Activated CD4-positive, alpha-beta memory T cell treated with anti-CD3 and anti-CD28 coated beads, Interleukin-2, amount 10 ng/mL, durations not matched to agents 7 days and 5 days (primary cell): ENCODE measurements at regions not wholly inside any gene's neighbourhood (a gene's known extent, or its start where the extent isn't known, plus 50 kb on each side); places are given as distances from the start of the nearest gene placed in this dataset.

Experiments
- CTCF ChIA-PET: fragments of 350-600 bp; sonication (Branson Sonifier 250); formaldehyde crosslinking; loops from one replicate; lab custom pipeline; 2021; ENCODE audit warnings: antibody characterized with exemption, inconsistent platforms; lab: Charles Lee
- POLR2A ChIA-PET: fragments of 350-600 bp; sonication (Branson Sonifier 250); formaldehyde crosslinking; loops from one replicate; lab custom pipeline; 2021; ENCODE audit warnings: antibody characterized with exemption; lab: Charles Lee
- DNase-seq: peaks from one replicate; pipeline ENCODE4 v3.0.0-alpha.2; 2020
- H3K27ac Mint-ChIP-seq: one replicate; pipeline ENCODE4 v1.8.0; 2021; ENCODE audit warnings: mild to moderate bottlenecking, mixed read lengths
- H3K27me3 Mint-ChIP-seq: one replicate; pipeline ENCODE4 v1.8.0; 2021; ENCODE audit warnings: mixed read lengths
- H3K36me3 Mint-ChIP-seq: one replicate; pipeline ENCODE4 v1.8.0; 2021; ENCODE audit warnings: low read depth, mixed read lengths
- H3K4me1 Mint-ChIP-seq: one replicate; pipeline ENCODE4 v1.8.0; 2021; ENCODE audit warnings: mixed read lengths
- H3K4me3 Mint-ChIP-seq: one replicate; pipeline ENCODE4 v1.8.0; 2021; ENCODE audit warnings: mild to moderate bottlenecking, mixed read lengths
- H3K9me3 Mint-ChIP-seq: one replicate; pipeline ENCODE4 v1.8.0; 2021; ENCODE audit warnings: mixed read lengths

GRCh38 chr7:22610951-22611757 is 111.2 kb upstream of the STEAP1B start:
- Mint-ChIP-seq H3K9me3 (no peaks in the 10 kb centered on the region), H3K27me3 (peaks cover 35% of the 10 kb centered on the region), H3K4me1 (no peaks in the 10 kb centered on the region), H3K4me3 (no peak overlapping the region), H3K36me3 (peaks cover 4% of the 10 kb centered on the region), H3K27ac (no peak overlapping the region)
- no peak for DNase-seq
- POLR2A ChIA-PET = no interaction called here
- CTCF ChIA-PET = interaction anchor here (0.6 kb wide), 1 partner anchor 51 kb away, joined by 3 read pairs; no protein-coding TSS in a partner anchor

- H3K36me3 Mint-ChIP-seq = peaks cover 4% of the 10 kb centered on the region
- H3K27ac Mint-ChIP-seq = no peak overlapping the region
- no peaks in the 10 kb centered on the region for H3K9me3 Mint-ChIP-seq
- POLR2A ChIA-PET = no interaction called here
- H3K4me1 Mint-ChIP-seq = no peaks in the 10 kb centered on the region
- H3K27me3 Mint-ChIP-seq = peaks cover 34% of the 10 kb centered on the region
- H3K4me3 Mint-ChIP-seq = no peak overlapping the region
- CTCF ChIA-PET = no interaction called here
- DNase-seq = no peak
Observed at GRCh38 chr7:22610263-22610662, 110.3 kb upstream of the STEAP1B start.

GRCh38 chr7:22607180-22607579 is 107.2 kb upstream of the STEAP1B start:
- Mint-ChIP-seq H3K4me1 (no peaks in the 10 kb centered on the region), H3K27ac (no peak overlapping the region), H3K36me3 (peaks cover 4% of the 10 kb centered on the region), H3K9me3 (no peaks in the 10 kb centered on the region), H3K4me3 (no peak overlapping the region), H3K27me3 (peaks cover 33% of the 10 kb centered on the region)
- DNase-seq = no peak
- ChIA-PET POLR2A (no interaction called here), CTCF (no interaction called here)

GRCh38 chr7:22604246-22604645 is 104.3 kb upstream of the STEAP1B start:
- H3K36me3 Mint-ChIP-seq = no peaks in the 10 kb centered on the region
- POLR2A ChIA-PET = no interaction called here
- no peaks in the 10 kb centered on the region for H3K4me1 Mint-ChIP-seq
- no peak overlapping the region for H3K4me3 Mint-ChIP-seq
- no peak overlapping the region for H3K27ac Mint-ChIP-seq
- CTCF ChIA-PET = interaction anchor here (0.9 kb wide), 1 partner anchor 123 kb away, joined by 3 read pairs; the partner anchor contains the start of gene IL6
- no peak for DNase-seq
- peaks cover 45% of the 10 kb centered on the region for H3K27me3 Mint-ChIP-seq
- no peaks in the 10 kb centered on the region for H3K9me3 Mint-ChIP-seq

GRCh38 chr7:22601812-22602565 is 102.0 kb upstream of the STEAP1B start:
- no peaks in the 10 kb centered on the region for H3K9me3 Mint-ChIP-seq
- CTCF ChIA-PET = no interaction called here
- POLR2A ChIA-PET = no interaction called here
- no peak overlapping the region for H3K4me3 Mint-ChIP-seq
- no peaks in the 10 kb centered on the region for H3K4me1 Mint-ChIP-seq
- peaks cover 49% of the 10 kb centered on the region for H3K27me3 Mint-ChIP-seq
- DNase-seq = no peak
- H3K36me3 Mint-ChIP-seq = no peaks in the 10 kb centered on the region
- no peak overlapping the region for H3K27ac Mint-ChIP-seq

- DNase-seq = no peak
- H3K4me1 Mint-ChIP-seq = no peaks in the 10 kb centered on the region
- POLR2A ChIA-PET = no interaction called here
- no peak overlapping the region for H3K4me3 Mint-ChIP-seq
- H3K36me3 Mint-ChIP-seq = no peaks in the 10 kb centered on the region
- H3K9me3 Mint-ChIP-seq = no peaks in the 10 kb centered on the region
- peaks cover 46% of the 10 kb centered on the region for H3K27me3 Mint-ChIP-seq
- no peak overlapping the region for H3K27ac Mint-ChIP-seq
- CTCF ChIA-PET = no interaction called here
Observed at GRCh38 chr7:22601408-22601807, 101.4 kb upstream of the STEAP1B start.

GRCh38 chr7:22601003-22601402 is 101.0 kb upstream of the STEAP1B start:
- peaks cover 46% of the 10 kb centered on the region for H3K27me3 Mint-ChIP-seq
- no peaks in the 10 kb centered on the region for H3K36me3 Mint-ChIP-seq
- H3K4me1 Mint-ChIP-seq = no peaks in the 10 kb centered on the region
- ChIA-PET CTCF (no interaction called here), POLR2A (no interaction called here)
- no peak overlapping the region for H3K4me3 Mint-ChIP-seq
- H3K9me3 Mint-ChIP-seq = no peaks in the 10 kb centered on the region
- H3K27ac Mint-ChIP-seq = no peak overlapping the region
- no peak for DNase-seq

- POLR2A ChIA-PET = no interaction called here
- peaks cover 44% of the 10 kb centered on the region for H3K27me3 Mint-ChIP-seq
- no peaks in the 10 kb centered on the region for H3K4me1 Mint-ChIP-seq
- no peak overlapping the region for H3K27ac Mint-ChIP-seq
- H3K36me3 Mint-ChIP-seq = no peaks in the 10 kb centered on the region
- CTCF ChIA-PET = no interaction called here
- H3K4me3 Mint-ChIP-seq = no peak overlapping the region
- no peak for DNase-seq
- H3K9me3 Mint-ChIP-seq = no peaks in the 10 kb centered on the region
Observed at GRCh38 chr7:22598318-22598920, 98.4 kb upstream of the STEAP1B start.

GRCh38 chr7:22597844-22598243 is 97.9 kb upstream of the STEAP1B start:
- H3K27ac Mint-ChIP-seq = no peak overlapping the region
- peaks cover 41% of the 10 kb centered on the region for H3K27me3 Mint-ChIP-seq
- H3K4me1 Mint-ChIP-seq = no peaks in the 10 kb centered on the region
- no peaks in the 10 kb centered on the region for H3K9me3 Mint-ChIP-seq
- ChIA-PET CTCF (no interaction called here), POLR2A (no interaction called here)
- H3K36me3 Mint-ChIP-seq = no peaks in the 10 kb centered on the region
- DNase-seq = no peak
- H3K4me3 Mint-ChIP-seq = no peak overlapping the region

- no peak overlapping the region for H3K27ac Mint-ChIP-seq
- H3K27me3 Mint-ChIP-seq = peaks cover 43% of the 10 kb centered on the region
- ChIA-PET CTCF (no interaction called here), POLR2A (no interaction called here)
- H3K4me1 Mint-ChIP-seq = no peaks in the 10 kb centered on the region
- no peak for DNase-seq
- H3K4me3 Mint-ChIP-seq = no peak overlapping the region
- H3K9me3 Mint-ChIP-seq = no peaks in the 10 kb centered on the region
- H3K36me3 Mint-ChIP-seq = no peaks in the 10 kb centered on the region
Observed at GRCh38 chr7:22596763-22597400, 96.9 kb upstream of the STEAP1B start.

- ChIA-PET CTCF (no interaction called here), POLR2A (no interaction called here)
- H3K27me3 Mint-ChIP-seq = peaks cover 43% of the 10 kb centered on the region
- no peak for DNase-seq
- no peak overlapping the region for H3K4me3 Mint-ChIP-seq
- no peaks in the 10 kb centered on the region for H3K9me3 Mint-ChIP-seq
- H3K4me1 Mint-ChIP-seq = no peaks in the 10 kb centered on the region
- H3K27ac Mint-ChIP-seq = no peak overlapping the region
- H3K36me3 Mint-ChIP-seq = no peaks in the 10 kb centered on the region
Observed at GRCh38 chr7:22594020-22594419, 94.0 kb upstream of the STEAP1B start.

GRCh38 chr7:22591271-22591670 is 91.3 kb upstream of the STEAP1B start:
- ChIA-PET POLR2A (no interaction called here), CTCF (no interaction called here)

More at GRCh38 chr7:22591271-22591670, 91.3 kb upstream of the STEAP1B start:
- Mint-ChIP-seq H3K36me3 (no peaks in the 10 kb centered on the region), H3K4me3 (no peak overlapping the region), H3K27me3 (peaks cover 56% of the 10 kb centered on the region), H3K4me1 (peaks cover 8% of the 10 kb centered on the region), H3K27ac (no peak overlapping the region), H3K9me3 (no peaks in the 10 kb centered on the region)
- DNase-seq = no peak
